ENCODE measurements at regions not wholly inside any gene's neighbourhood (a gene's known extent, or its start where the extent isn't known, plus 50 kb on each side); places are given as distances from the start of the nearest gene placed in this dataset.

DNA sequence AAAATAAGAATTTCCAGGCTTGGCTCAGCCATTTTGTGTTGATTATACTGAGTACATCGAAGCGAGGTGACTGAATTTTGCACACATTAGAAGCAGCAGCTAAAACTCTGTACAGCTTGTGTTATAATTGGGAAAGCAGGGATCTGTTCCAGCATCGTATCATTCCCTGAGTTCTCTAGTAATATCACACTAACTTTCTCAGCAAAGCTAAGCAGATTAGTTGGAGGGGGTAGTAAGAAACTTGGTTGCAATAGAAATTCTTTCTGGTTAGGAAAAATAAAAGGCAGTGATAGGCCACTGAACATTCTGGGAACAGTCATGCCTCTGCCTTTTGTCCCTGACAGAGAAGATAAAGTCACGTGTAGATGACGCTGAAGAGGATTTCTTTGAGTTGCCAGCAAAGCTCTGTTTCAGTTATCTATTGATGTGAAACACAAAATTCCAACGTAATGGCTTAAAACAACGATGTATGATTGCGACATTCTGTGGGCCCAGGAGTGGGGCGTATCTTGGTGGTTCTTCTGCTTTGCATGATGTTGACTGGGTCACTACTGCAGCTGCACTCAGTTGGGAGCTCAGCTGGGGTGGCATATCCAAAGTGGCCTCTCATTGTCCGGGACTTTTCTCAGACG, 202.1 kb upstream of the MEX3C start:
- TF ChIP-seq, protein P1, sequence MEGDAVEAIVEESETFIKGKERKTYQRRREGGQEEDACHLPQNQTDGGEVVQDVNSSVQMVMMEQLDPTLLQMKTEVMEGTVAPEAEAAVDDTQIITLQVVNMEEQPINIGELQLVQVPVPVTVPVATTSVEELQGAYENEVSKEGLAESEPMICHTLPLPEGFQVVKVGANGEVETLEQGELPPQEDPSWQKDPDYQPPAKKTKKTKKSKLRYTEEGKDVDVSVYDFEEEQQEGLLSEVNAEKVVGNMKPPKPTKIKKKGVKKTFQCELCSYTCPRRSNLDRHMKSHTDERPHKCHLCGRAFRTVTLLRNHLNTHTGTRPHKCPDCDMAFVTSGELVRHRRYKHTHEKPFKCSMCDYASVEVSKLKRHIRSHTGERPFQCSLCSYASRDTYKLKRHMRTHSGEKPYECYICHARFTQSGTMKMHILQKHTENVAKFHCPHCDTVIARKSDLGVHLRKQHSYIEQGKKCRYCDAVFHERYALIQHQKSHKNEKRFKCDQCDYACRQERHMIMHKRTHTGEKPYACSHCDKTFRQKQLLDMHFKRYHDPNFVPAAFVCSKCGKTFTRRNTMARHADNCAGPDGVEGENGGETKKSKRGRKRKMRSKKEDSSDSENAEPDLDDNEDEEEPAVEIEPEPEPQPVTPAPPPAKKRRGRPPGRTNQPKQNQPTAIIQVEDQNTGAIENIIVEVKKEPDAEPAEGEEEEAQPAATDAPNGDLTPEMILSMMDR (IDR thresholded peaks at IDR 0.05) = no peak
- no peak for TF ChIP-seq NRF1 (IDR thresholded peaks at IDR 0.05; ENCODE audit: low read depth, low read length)
- TF ChIP-seq SIN3A (IDR thresholded peaks at IDR 0.05; ENCODE audit: borderline replicate concordance, low read depth, low read length) = no peak
- TF ChIP-seq GATA2 (CRISPR knock-in tag; IDR thresholded peaks at IDR 0.05) = no peak
- TF ChIP-seq, protein P2, sequence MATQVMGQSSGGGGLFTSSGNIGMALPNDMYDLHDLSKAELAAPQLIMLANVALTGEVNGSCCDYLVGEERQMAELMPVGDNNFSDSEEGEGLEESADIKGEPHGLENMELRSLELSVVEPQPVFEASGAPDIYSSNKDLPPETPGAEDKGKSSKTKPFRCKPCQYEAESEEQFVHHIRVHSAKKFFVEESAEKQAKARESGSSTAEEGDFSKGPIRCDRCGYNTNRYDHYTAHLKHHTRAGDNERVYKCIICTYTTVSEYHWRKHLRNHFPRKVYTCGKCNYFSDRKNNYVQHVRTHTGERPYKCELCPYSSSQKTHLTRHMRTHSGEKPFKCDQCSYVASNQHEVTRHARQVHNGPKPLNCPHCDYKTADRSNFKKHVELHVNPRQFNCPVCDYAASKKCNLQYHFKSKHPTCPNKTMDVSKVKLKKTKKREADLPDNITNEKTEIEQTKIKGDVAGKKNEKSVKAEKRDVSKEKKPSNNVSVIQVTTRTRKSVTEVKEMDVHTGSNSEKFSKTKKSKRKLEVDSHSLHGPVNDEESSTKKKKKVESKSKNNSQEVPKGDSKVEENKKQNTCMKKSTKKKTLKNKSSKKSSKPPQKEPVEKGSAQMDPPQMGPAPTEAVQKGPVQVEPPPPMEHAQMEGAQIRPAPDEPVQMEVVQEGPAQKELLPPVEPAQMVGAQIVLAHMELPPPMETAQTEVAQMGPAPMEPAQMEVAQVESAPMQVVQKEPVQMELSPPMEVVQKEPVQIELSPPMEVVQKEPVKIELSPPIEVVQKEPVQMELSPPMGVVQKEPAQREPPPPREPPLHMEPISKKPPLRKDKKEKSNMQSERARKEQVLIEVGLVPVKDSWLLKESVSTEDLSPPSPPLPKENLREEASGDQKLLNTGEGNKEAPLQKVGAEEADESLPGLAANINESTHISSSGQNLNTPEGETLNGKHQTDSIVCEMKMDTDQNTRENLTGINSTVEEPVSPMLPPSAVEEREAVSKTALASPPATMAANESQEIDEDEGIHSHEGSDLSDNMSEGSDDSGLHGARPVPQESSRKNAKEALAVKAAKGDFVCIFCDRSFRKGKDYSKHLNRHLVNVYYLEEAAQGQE (IDR thresholded peaks at IDR 0.05; ENCODE audit: low read depth, low read length) = no peak
- TF ChIP-seq EP300 (IDR thresholded peaks at IDR 0.05; ENCODE audit: borderline replicate concordance in 1 of 2, low read depth in 1 of 2, low read length in 1 of 2) = no peak
- no peak for TF ChIP-seq JUND (IDR thresholded peaks at IDR 0.05)
- TF ChIP-seq SMC3 (IDR thresholded peaks at IDR 0.05; ENCODE audit: low read depth, low read length) = no peak
- TF ChIP-seq, protein P3, sequence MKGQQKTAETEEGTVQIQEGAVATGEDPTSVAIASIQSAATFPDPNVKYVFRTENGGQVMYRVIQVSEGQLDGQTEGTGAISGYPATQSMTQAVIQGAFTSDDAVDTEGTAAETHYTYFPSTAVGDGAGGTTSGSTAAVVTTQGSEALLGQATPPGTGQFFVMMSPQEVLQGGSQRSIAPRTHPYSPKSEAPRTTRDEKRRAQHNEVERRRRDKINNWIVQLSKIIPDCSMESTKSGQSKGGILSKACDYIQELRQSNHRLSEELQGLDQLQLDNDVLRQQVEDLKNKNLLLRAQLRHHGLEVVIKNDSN (IDR thresholded peaks at IDR 0.05; ENCODE audit: borderline replicate concordance, low read depth) = no peak
- TF ChIP-seq FOXM1 (IDR thresholded peaks at IDR 0.05; ENCODE audit: low read depth) = no peak
- TF ChIP-seq POLR2AphosphoS5 (IDR thresholded peaks at IDR 0.05; ENCODE audit: low read depth, low read length) = no peak
- TF ChIP-seq FOXJ3 (CRISPR knock-in tag; IDR thresholded peaks at IDR 0.05) = no peak

Measured in SK-N-SH (cell line).